HUES6 (cell line): ENCODE measurements at regions not wholly inside any gene's neighbourhood (a gene's known extent, or its start where the extent isn't known, plus 50 kb on each side); places are given as distances from the start of the nearest gene placed in this dataset.
A peak's percentile ranks its signal among the peaks of the same experiment; 100 is the strongest.

ENCODE experiments used
- H3K27ac ChIP-seq: 2 replicates; pipeline ENCODE4 v1.7.0; 2013; ENCODE audit warnings: low read depth, mild to moderate bottlenecking, low read length, inconsistent platforms
- H3K27me3 ChIP-seq: 2 replicates; pipeline ENCODE4 v1.6.1; 2013; ENCODE audit warnings: low read length; ENCODE audit not compliant: control insufficient read depth, insufficient read depth
- H3K36me3 ChIP-seq: 2 replicates; pipeline ENCODE4 v1.6.1; 2013; ENCODE audit warnings: low read length; ENCODE audit not compliant: control insufficient read depth, insufficient read depth
- H3K4me1 ChIP-seq: 2 replicates; pipeline ENCODE4 v1.6.1; 2013; ENCODE audit warnings: low read length; ENCODE audit not compliant: control insufficient read depth, insufficient read depth
- H3K4me3 ChIP-seq: 2 replicates; pipeline ENCODE4 v1.5.1; 2013; ENCODE audit warnings: low read depth, low read length
- H3K9ac ChIP-seq: one replicate; pipeline ENCODE4 v1.6.1; 2013; ENCODE audit warnings: mild to moderate bottlenecking, low read length
- H3K9me3 ChIP-seq: 2 replicates; pipeline ENCODE4 v1.6.1; 2013; ENCODE audit warnings: low read depth, low read length; ENCODE audit not compliant: control insufficient read depth, insufficient read depth

DNA sequence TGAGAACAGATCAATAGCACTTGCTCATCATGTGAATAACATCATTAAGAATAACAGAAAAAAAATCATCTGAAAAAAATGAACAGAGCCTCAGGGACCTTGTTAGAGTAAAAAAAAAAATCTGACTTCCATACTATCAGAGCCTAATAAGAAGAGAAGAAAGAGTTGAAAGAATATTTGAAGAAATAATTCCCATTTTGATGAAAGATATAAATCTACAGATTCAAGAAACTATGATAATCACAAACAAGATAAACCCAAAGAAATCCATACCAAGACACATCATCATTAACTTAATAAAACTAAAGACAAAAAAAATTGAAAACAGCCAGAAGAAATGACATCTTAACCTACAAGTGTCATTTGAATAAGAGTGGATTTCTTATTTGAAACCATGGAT is 134.4 kb downstream of the BMS1 start:
- no peak overlapping the region for H3K27ac ChIP-seq
- H3K4me3 ChIP-seq = no peak overlapping the region
- H3K9me3 ChIP-seq = peaks cover 23% of the 10 kb centered on the region
- H3K27me3 ChIP-seq = no peaks in the 10 kb centered on the region
- H3K9ac ChIP-seq = no peak overlapping the region
- no peaks in the 10 kb centered on the region for H3K4me1 ChIP-seq
- no peaks in the 10 kb centered on the region for H3K36me3 ChIP-seq

DNA sequence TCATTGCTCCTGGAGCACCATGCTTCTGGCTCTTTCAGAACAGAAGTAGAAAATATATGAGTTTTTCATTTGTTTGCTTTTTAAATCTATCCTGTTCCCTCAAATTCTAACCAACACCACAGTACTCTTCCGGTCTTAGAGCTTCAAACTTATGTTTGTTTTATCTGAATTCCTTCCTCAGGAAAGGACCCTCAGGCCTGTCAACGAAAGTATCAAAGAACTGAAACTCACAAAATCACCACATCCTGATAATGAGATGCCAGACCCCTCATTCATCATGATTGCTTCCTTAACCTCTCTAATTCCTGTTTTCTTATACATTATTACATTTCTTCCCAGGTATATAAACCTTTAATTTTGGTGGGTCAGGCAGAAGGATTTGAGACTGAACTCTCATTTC is 135.2 kb downstream of the BMS1 start:
- H3K36me3 ChIP-seq = no peaks in the 10 kb centered on the region
- no peak overlapping the region for H3K27ac ChIP-seq
- no peak overlapping the region for H3K4me3 ChIP-seq
- H3K27me3 ChIP-seq = no peaks in the 10 kb centered on the region
- H3K9me3 ChIP-seq = peaks cover 23% of the 10 kb centered on the region
- no peak overlapping the region for H3K9ac ChIP-seq
- H3K4me1 ChIP-seq = no peaks in the 10 kb centered on the region

DNA sequence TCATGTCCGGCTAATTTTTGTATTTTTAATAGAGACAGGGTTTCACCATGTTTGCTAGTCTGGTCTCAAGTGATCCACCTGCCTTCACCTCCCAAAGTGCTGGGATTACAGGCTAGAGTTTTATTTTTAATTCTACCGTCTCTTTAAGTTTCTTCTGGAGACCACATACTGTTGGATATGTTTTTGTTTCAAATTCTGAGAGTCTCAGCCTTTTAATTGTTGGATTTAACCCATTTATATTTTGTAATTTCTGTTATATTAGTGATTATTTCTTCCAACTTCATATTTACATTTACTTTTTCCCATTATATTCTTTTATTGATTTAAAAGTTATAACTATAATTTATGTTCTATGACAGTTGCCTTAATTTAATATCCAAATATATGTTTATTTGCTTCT is 139.4 kb downstream of the BMS1 start:
- Histone ChIP-seq H3K9me3 (peaks cover 9% of the 10 kb centered on the region; the same call in 1 of the 2 replicates), H3K36me3 (no peaks in the 10 kb centered on the region), H3K9ac (no peak overlapping the region), H3K4me3 (no peak overlapping the region), H3K4me1 (peaks cover 10% of the 10 kb centered on the region), H3K27me3 (no peaks in the 10 kb centered on the region), H3K27ac (no peak overlapping the region)

DNA sequence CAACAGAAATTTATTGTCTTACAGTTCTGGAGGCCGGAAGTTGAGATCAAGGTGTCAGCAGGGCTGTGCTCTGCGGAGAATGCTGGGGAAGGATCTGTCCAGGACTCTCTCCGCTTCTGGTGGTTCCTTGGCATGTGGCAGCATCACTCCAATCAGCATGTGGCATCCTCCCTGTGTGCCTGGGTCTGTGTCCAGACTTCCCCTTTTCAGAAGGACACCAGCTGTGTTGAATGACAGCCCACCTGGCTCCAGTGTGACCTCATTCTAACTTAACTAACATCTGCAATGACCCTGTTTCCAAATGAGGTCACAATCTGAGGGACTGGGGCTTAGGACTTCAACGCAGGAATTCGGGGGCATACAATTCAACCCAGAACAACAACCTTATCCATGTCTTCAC is 141.9 kb downstream of the BMS1 start:
- no peak overlapping the region for H3K27ac ChIP-seq
- H3K9me3 ChIP-seq = no peaks in the 10 kb centered on the region
- H3K36me3 ChIP-seq = no peaks in the 10 kb centered on the region
- no peak overlapping the region for H3K4me3 ChIP-seq
- H3K9ac ChIP-seq = no peak overlapping the region
- H3K27me3 ChIP-seq = no peaks in the 10 kb centered on the region
- peaks cover 16% of the 10 kb centered on the region for H3K4me1 ChIP-seq

DNA sequence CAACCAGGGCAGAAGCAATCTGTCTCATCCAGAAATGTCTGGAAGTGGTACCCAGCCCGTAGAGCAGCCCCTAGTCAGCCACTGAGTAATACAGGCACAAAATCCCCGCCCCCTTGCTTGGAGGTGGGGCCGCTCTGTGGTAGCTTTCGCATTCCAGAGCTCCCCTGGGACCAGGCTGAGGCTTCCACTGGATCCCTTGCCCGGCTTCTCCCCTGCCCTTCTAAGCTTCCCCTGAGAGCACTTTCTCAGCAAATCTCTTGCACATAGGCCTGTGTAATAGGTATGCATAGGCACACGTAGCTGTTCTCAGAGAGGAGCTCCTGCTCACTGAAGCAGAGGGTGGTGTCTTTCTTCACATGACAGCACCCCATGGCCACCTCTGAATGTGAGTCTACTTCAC is 144.2 kb downstream of the BMS1 start:
- Histone ChIP-seq H3K36me3 (no peaks in the 10 kb centered on the region), H3K27ac (no peak overlapping the region), H3K9ac (no peak overlapping the region), H3K4me1 (peaks cover 20% of the 10 kb centered on the region), H3K27me3 (peaks cover 12% of the 10 kb centered on the region), H3K4me3 (no peak overlapping the region), H3K9me3 (no peaks in the 10 kb centered on the region)

DNA sequence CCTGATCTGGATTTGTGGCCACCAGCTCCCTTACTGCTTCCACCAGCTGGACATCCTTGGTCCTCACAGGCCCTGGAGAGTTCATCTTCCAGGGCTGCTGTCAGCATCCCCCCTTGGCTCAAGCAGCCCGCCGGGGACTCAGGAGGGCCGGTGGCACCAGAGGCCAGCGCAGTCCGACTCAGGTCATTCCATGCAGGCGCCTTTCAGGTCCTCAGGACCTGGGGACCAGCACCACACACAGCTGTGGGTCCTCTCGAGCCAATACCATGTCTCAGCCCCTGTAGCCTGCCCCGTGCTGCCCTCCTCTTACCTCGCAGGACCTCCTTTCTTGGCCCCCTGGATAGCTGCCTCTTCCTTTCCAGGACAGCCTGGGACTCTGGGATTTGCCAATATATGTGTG is 145.5 kb downstream of the BMS1 start:
- Histone ChIP-seq H3K4me3 (no peak overlapping the region), H3K9me3 (no peaks in the 10 kb centered on the region), H3K27ac (no peak overlapping the region), H3K4me1 (peaks cover 28% of the 10 kb centered on the region), H3K27me3 (peaks cover 23% of the 10 kb centered on the region), H3K9ac (no peak overlapping the region), H3K36me3 (no peaks in the 10 kb centered on the region)

DNA sequence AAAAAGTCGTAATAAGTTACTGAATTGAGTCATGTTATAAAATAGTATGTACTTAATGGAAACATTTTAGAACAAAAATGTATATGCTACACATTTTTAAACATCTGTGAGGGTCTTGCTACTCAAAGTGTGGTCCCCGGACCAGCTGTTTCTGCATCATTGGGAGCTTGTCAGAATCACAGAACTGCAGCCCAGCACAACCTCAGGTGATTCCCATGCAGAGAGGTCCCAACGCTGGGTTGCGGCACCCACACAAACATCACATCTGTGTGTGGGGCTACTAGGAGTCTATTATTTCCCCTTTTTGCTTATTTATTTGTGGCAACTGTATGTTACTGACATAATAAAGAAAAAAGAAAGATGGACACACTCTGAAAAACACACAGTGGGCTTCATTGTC is 146.6 kb downstream of the BMS1 start:
- peaks cover 34% of the 10 kb centered on the region for H3K27me3 ChIP-seq
- H3K27ac ChIP-seq = no peak overlapping the region
- no peak overlapping the region for H3K4me3 ChIP-seq
- no peaks in the 10 kb centered on the region for H3K9me3 ChIP-seq
- H3K4me1 ChIP-seq = peaks cover 34% of the 10 kb centered on the region
- no peaks in the 10 kb centered on the region for H3K36me3 ChIP-seq
- H3K9ac ChIP-seq = no peak overlapping the region

DNA sequence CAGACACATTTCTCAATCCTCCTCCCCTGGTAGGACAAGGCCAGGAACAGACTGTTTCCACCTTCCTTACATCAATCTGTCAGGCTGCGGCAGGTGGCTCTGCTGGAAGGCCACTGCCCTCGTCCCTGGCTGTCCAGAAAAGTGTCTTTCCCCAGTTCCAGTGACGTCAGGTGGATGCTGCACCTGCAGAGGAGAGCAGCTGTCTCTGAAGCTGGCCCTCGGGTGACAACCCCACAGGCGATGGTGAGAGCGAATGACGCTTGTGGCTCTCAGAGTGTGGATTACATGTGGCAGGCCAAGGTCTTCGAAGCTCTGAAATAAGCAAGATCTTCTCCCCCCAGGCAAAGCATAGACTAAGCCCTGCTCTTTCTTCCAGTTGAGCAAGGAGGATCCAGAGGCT is 146.9 kb upstream of the RET start:
- Histone ChIP-seq H3K4me1 (peaks cover 36% of the 10 kb centered on the region), H3K4me3 (no peak overlapping the region), H3K9me3 (no peaks in the 10 kb centered on the region), H3K9ac (no peak overlapping the region), H3K27ac (no peak overlapping the region), H3K36me3 (no peaks in the 10 kb centered on the region), H3K27me3 (peaks cover 42% of the 10 kb centered on the region)

DNA sequence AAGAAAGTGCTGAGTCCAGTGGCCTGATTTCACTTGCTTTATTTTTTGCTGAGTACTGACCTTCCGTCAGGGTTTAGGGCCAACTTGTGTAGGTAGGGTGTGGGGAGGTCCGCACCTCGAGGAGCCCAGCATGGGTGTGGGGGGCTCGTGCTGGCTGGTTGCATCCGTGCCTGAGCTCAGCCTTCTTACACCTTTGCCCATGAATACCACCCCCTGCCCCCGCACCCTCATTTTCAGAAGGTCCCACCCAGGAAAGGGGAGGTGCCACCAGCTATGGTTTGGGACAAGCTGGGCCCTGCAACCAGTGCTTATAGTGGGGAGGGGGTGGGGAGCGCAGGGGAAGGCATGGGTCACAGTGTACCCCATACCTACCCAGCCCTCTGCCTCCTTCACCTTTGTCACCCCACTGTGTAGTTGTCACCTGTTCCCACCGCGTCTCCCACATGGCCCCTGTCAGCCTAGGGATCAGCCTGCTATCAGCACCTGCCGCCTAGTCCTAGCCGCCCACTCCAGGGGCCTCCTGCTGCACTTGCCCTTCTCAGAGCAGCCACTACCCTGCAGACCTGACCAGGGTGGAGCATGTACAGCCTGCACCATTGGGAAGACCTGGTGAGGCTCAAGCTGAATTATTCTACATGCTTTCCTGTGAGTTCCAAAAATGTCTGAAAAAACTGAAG is 146.2 kb upstream of the RET start:
- H3K27ac ChIP-seq = no peak overlapping the region
- no peaks in the 10 kb centered on the region for H3K9me3 ChIP-seq
- H3K4me3 ChIP-seq = no peak overlapping the region
- H3K27me3 ChIP-seq = peaks cover 49% of the 10 kb centered on the region
- H3K4me1 ChIP-seq = peaks cover 34% of the 10 kb centered on the region
- no peaks in the 10 kb centered on the region for H3K36me3 ChIP-seq
- no peak overlapping the region for H3K9ac ChIP-seq

DNA sequence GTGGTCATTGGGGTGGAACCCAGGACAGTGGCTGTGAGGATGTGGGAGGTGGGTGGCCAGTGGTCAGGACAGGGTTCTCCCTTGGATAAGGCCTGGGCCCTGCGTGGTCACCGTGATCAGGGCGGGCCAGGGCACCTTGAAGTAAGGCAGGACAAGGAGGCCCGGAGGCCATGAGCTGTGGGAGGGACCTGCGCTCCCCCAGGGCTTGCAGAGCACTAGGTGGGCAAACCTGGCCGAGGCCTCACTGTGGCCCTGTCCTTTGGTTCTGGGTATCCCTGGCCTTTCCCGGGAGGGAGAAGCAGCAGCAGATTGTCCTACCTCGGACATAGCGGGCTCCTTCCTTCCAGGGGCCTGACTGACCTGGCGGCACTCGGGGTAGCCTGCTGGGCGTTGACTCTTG is 144.8 kb upstream of the RET start:
- H3K4me3 ChIP-seq = peak overlapping the region; percentile 31
- no peaks in the 10 kb centered on the region for H3K9me3 ChIP-seq
- H3K4me1 ChIP-seq = peaks cover 24% of the 10 kb centered on the region
- no peak overlapping the region for H3K27ac ChIP-seq
- no peak overlapping the region for H3K9ac ChIP-seq
- H3K36me3 ChIP-seq = no peaks in the 10 kb centered on the region
- peaks cover 55% of the 10 kb centered on the region for H3K27me3 ChIP-seq

DNA sequence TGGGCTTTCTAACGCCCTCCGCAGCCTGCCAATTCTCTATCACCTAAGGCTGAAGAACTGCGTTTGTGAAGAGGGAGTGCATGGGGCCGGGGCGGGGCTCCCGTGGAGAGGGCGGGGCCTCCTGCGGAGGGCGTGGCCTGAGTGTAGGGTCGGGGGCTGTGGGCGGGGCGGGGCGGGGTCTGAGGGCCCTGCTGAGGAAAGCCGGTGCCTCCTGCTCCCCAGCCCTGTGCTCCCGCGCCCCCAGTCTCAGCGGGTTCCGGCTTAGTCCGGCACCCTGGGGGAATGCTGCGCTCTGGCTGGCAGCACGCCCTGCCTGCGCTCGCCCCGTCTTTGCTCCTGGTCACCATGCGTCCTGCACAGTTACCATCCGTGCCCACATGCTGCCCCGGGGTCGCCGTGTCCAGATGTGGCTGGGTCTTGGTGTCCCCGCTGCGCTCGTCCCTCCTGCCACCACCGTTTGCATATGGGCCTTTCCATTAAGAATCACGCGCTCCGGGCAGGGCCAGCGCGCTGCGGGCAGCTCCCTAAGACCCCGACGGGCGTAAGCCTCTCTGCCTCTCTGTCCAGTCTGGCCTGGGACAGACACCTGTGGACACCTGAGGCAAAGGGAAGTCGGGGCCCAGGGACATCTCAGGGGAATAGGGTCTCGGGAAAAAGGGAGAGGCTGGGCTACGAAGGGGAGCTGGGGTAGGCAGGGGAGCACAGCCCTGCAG is 144.0 kb upstream of the RET start:
- Histone ChIP-seq H3K4me1 (peaks cover 19% of the 10 kb centered on the region; the same call in 1 of the 2 replicates), H3K27ac (no peak overlapping the region), H3K9ac (peak overlapping the region; percentile 47), H3K27me3 (peaks cover 55% of the 10 kb centered on the region), H3K9me3 (no peaks in the 10 kb centered on the region), H3K4me3 (peak overlapping the region; percentile 80), H3K36me3 (no peaks in the 10 kb centered on the region)
